Neural cell (in vitro differentiated cells): ENCODE measurements at regions not wholly inside any gene's neighbourhood (a gene's known extent, or its start where the extent isn't known, plus 50 kb on each side); places are given as distances from the start of the nearest gene placed in this dataset.
A peak's percentile ranks its signal among the peaks of the same experiment; 100 is the strongest.

Experiments used
- H2AFZ ChIP-seq: fragments of 200-600, 300-800 bp; sonication (generic), shearing (Covaris generic); 2 replicates; pipeline ENCODE4 v1.6.0; 2014; ENCODE audit warnings: low read depth, mild to moderate bottlenecking, antibody characterized with exemption, low read length, moderate library complexity
- H3F3A ChIP-seq: fragments of 200-600 bp; shearing (Covaris generic); 2 replicates; pipeline ENCODE4 v1.6.1; 2016; ENCODE audit warnings: mild to moderate bottlenecking, moderate library complexity, mixed read lengths, antibody characterized with exemption, low read length; ENCODE audit not compliant: insufficient read depth, poor library complexity, severe bottlenecking
- H3K27ac ChIP-seq: fragments of 200-600, 300-800 bp; sonication (generic), shearing (Covaris generic); 2 replicates; pipeline ENCODE4 v1.5.1; 2014; ENCODE audit warnings: mild to moderate bottlenecking, low read length, moderate library complexity
- H3K27me3 ChIP-seq: fragments of 300-800, 200-600 bp; sonication (generic), shearing (Covaris generic); 2 replicates; pipeline ENCODE4 v1.6.0; 2014; ENCODE audit warnings: mild to moderate bottlenecking, low read depth, low read length, moderate library complexity; ENCODE audit not compliant: insufficient read depth
- H3K36me3 ChIP-seq: fragments of 300-800, 200-600 bp; sonication (generic), shearing (Covaris generic); 2 replicates; pipeline ENCODE4 v1.5.1; 2014; ENCODE audit warnings: mild to moderate bottlenecking, antibody characterized with exemption, low read length, moderate library complexity; ENCODE audit not compliant: insufficient read depth
- H3K4me2 ChIP-seq: fragments of 300-800, 200-600 bp; sonication (generic), shearing (Covaris generic); 2 replicates; pipeline ENCODE4 v1.6.0; 2014; ENCODE audit warnings: mild to moderate bottlenecking, low read length
- H3K4me3 ChIP-seq: fragments of 300-800, 200-600 bp; sonication (generic), shearing (Covaris generic); 2 replicates; pipeline ENCODE4 v1.5.1; 2014; ENCODE audit warnings: mild to moderate bottlenecking, low read length, moderate library complexity
- H3K79me2 ChIP-seq: fragments of 200-600 bp; shearing (Covaris generic); replicated peaks from 2 replicates; pipeline ENCODE4 v1.6.0; 2014; ENCODE audit warnings: mild to moderate bottlenecking, low read length, moderate library complexity; ENCODE audit not compliant: insufficient read depth
- H3K9ac ChIP-seq: fragments of 300-800, 200-600 bp; sonication (generic), shearing (Covaris generic); 2 replicates; pipeline ENCODE4 v1.6.1; 2016; ENCODE audit warnings: mild to moderate bottlenecking, low read length, mixed read lengths
- H3K9me2 ChIP-seq: fragments of 200-600 bp; shearing (Covaris generic); 2 replicates; pipeline ENCODE4 v1.6.1; 2016; ENCODE audit warnings: mild to moderate bottlenecking, low read length, mixed read lengths; ENCODE audit not compliant: insufficient read depth
- H3K9me3 ChIP-seq: fragments of 200-600, 300-800 bp; sonication (generic), shearing (Covaris generic); 2 replicates; pipeline ENCODE4 v1.6.1; 2016; ENCODE audit warnings: mild to moderate bottlenecking, mixed run types, low read length, moderate library complexity, mixed read lengths
- H4K20me1 ChIP-seq: fragments of 200-600 bp; shearing (Covaris generic); 2 replicates; pipeline ENCODE4 v1.6.1; 2016; ENCODE audit warnings: mild to moderate bottlenecking, mixed run types; ENCODE audit not compliant: insufficient read depth
- EP300 ChIP-seq: fragments of 450-650 bp; conservative IDR thresholded peaks from 2 replicates; pipeline ENCODE4 v1.6.1; 2014; ENCODE audit warnings: antibody characterized with exemption, mild to moderate bottlenecking, moderate library complexity; ENCODE audit not compliant: poor library complexity, severe bottlenecking
- EZH2 ChIP-seq: fragments of 200-600, 300-800 bp; shearing (Covaris generic), sonication (generic); IDR thresholded peaks from 2 replicates; pipeline ENCODE4 v1.6.1; 2014; ENCODE audit warnings: antibody characterized with exemption, low read length, borderline replicate concordance, mild to moderate bottlenecking; ENCODE audit not compliant: insufficient read depth, poor library complexity, severe bottlenecking
- MXI1 ChIP-seq: fragments of 450-650 bp; conservative IDR thresholded peaks from 2 replicates; pipeline ENCODE4 v1.6.1; 2014; ENCODE audit warnings: antibody characterized with exemption, mild to moderate bottlenecking; ENCODE audit not compliant: poor library complexity, severe bottlenecking
- POLR2AphosphoS5 ChIP-seq: IDR thresholded peaks from 2 replicates; pipeline ENCODE4 v1.6.1; 2012
- RAD21 ChIP-seq: fragments of 450-650 bp; conservative IDR thresholded peaks from 2 replicates; pipeline ENCODE4 v1.6.1; 2014; ENCODE audit warnings: antibody characterized with exemption, mild to moderate bottlenecking, moderate library complexity
- SMC3 ChIP-seq: fragments of 450-650 bp; conservative IDR thresholded peaks from 2 replicates; pipeline ENCODE4 v1.6.1; 2014; ENCODE audit warnings: antibody characterized with exemption, mild to moderate bottlenecking, moderate library complexity; ENCODE audit not compliant: poor library complexity
- TAF1 ChIP-seq: IDR thresholded peaks from 2 replicates; pipeline ENCODE4 v1.6.1; 2012; ENCODE audit warnings: low read depth
- TF ChIP-seq, protein P1 (sequence below): IDR thresholded peaks from 2 replicates; pipeline ENCODE4 v1.6.1; 2012; ENCODE audit warnings: borderline replicate concordance
- TF ChIP-seq, protein P2 (sequence below): fragments of 450-650 bp; IDR thresholded peaks from 2 replicates; pipeline ENCODE4 v1.5.1; 2014; ENCODE audit warnings: antibody characterized with exemption, mild to moderate bottlenecking, moderate library complexity; ENCODE audit not compliant: poor library complexity, severe bottlenecking

DNA sequence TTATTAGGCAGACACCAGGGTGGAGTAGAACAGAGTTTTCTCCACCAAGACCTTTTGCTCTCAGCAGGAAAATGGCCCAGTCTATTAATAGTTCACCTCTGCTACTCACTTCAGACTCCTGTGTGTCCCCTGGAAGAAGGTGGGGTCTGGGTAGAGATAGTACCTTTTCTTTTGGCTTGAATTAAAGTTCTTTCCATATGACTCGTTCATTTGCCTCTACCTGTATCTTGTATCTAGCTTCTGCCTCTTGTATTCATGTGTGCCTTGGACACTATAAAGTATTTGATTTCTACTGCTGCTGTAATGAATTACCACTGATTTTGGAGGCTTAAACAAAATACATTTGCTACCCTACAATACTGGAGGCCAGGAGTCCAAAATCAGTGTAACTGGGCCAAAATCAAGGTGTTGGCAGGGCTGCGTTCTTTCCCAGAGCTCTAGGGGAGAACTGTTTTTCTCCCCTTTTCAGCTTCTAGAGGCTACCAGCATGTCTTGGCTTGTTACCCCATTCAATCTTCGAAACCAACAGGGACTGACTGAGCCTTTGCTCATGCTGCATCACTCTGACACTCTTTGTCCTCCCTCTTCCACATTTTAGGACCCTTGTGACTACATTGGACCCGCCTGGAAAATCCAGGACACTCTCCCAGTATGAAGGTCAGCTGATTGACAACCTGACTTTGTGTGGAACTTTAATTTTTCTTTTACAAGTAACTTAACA lies 155.6 kb upstream of the PRSS58 start:
- Histone ChIP-seq H2AFZ (no peak overlapping the region), H3K27me3 (no peaks in the 10 kb centered on the region), H3K9me3 (no peaks in the 10 kb centered on the region), H3K4me2 (no peak overlapping the region), H4K20me1 (no peaks in the 10 kb centered on the region), H3K27ac (no peak overlapping the region), H3F3A (no peaks in the 10 kb centered on the region), H3K36me3 (no peaks in the 10 kb centered on the region), H3K9me2 (no peaks in the 10 kb centered on the region), H3K79me2 (no peaks in the 10 kb centered on the region), H3K9ac (no peak overlapping the region), H3K4me3 (no peak overlapping the region)
- TF ChIP-seq, protein P1, sequence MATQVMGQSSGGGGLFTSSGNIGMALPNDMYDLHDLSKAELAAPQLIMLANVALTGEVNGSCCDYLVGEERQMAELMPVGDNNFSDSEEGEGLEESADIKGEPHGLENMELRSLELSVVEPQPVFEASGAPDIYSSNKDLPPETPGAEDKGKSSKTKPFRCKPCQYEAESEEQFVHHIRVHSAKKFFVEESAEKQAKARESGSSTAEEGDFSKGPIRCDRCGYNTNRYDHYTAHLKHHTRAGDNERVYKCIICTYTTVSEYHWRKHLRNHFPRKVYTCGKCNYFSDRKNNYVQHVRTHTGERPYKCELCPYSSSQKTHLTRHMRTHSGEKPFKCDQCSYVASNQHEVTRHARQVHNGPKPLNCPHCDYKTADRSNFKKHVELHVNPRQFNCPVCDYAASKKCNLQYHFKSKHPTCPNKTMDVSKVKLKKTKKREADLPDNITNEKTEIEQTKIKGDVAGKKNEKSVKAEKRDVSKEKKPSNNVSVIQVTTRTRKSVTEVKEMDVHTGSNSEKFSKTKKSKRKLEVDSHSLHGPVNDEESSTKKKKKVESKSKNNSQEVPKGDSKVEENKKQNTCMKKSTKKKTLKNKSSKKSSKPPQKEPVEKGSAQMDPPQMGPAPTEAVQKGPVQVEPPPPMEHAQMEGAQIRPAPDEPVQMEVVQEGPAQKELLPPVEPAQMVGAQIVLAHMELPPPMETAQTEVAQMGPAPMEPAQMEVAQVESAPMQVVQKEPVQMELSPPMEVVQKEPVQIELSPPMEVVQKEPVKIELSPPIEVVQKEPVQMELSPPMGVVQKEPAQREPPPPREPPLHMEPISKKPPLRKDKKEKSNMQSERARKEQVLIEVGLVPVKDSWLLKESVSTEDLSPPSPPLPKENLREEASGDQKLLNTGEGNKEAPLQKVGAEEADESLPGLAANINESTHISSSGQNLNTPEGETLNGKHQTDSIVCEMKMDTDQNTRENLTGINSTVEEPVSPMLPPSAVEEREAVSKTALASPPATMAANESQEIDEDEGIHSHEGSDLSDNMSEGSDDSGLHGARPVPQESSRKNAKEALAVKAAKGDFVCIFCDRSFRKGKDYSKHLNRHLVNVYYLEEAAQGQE, result no peak
- TF ChIP-seq POLR2AphosphoS5, result no peak
- no peak for TF ChIP-seq SMC3
- TF ChIP-seq EZH2, result no peak
- TF ChIP-seq RAD21, result no peak
- no peak for TF ChIP-seq MXI1

DNA sequence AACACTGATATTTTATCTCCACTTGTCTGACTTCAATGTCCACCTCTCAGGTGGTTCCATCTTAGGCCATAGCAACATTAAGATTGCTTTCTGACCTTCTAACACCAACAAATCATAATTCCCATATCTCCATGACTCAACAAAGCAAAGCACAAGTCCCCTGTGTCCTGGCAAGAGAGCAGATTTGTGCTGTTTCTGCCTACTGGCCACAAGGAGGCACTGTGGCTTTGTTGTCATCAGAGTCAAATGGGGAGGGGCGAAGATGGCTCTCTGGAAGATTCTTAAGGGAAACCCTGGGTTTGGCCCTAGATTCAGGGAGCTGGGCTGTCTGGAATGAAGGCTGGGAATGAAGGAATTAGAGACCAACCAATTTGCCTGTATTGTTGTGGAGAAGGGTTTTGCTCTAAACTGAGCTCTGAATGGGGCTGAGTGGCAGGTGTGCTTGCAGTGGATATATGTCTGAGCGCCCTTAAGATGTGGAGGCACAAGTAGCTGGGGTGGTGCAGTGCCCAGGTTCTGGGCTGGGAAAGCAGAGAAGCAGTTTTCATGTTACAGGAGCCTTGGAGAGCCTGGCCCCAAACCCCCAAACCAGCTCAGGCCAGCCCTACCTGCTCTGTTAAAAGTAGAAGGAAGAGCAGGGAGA lies 154.8 kb upstream of the PRSS58 start:
- no peak overlapping the region for H3K4me2 ChIP-seq
- no peak for TF ChIP-seq RAD21
- TF ChIP-seq, protein P2, sequence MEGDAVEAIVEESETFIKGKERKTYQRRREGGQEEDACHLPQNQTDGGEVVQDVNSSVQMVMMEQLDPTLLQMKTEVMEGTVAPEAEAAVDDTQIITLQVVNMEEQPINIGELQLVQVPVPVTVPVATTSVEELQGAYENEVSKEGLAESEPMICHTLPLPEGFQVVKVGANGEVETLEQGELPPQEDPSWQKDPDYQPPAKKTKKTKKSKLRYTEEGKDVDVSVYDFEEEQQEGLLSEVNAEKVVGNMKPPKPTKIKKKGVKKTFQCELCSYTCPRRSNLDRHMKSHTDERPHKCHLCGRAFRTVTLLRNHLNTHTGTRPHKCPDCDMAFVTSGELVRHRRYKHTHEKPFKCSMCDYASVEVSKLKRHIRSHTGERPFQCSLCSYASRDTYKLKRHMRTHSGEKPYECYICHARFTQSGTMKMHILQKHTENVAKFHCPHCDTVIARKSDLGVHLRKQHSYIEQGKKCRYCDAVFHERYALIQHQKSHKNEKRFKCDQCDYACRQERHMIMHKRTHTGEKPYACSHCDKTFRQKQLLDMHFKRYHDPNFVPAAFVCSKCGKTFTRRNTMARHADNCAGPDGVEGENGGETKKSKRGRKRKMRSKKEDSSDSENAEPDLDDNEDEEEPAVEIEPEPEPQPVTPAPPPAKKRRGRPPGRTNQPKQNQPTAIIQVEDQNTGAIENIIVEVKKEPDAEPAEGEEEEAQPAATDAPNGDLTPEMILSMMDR, result peak; percentile 17
- H3K9me2 ChIP-seq, result no peaks in the 10 kb centered on the region
- H3K4me3 ChIP-seq, result no peak overlapping the region
- no peaks in the 10 kb centered on the region for H3K9me3 ChIP-seq
- no peak overlapping the region for H2AFZ ChIP-seq
- no peaks in the 10 kb centered on the region for H3K27me3 ChIP-seq
- no peaks in the 10 kb centered on the region for H4K20me1 ChIP-seq
- H3K79me2 ChIP-seq, result no peaks in the 10 kb centered on the region
- H3K27ac ChIP-seq, result no peak overlapping the region
- H3F3A ChIP-seq, result no peaks in the 10 kb centered on the region
- H3K9ac ChIP-seq, result no peak overlapping the region
- no peaks in the 10 kb centered on the region for H3K36me3 ChIP-seq

DNA sequence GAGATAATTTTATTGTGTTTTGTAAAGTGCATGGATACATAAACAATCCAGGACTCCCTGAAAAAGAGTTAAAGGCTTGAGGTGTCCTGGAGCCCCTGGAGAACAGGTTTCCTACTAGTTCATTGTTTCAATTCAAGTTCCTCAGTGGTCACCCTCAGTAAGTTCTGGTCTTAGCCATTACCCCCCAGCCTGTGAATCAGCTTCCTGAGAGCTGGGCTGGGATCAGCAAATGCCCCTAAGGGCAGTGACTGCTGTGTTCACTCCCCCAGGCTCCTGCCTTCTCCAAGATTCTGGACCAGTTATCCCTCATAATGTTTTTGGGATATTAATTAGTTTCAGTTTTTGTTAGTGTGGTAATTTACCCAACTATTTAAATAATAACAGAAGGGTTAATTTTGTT lies 151.6 kb upstream of the PRSS58 start:
- Histone ChIP-seq H3K79me2 (no peaks in the 10 kb centered on the region), H3F3A (no peaks in the 10 kb centered on the region), H3K27ac (no peak overlapping the region), H3K9me2 (no peaks in the 10 kb centered on the region), H3K4me2 (no peak overlapping the region), H2AFZ (no peak overlapping the region), H3K9ac (no peak overlapping the region), H3K27me3 (no peaks in the 10 kb centered on the region), H3K4me3 (no peak overlapping the region), H4K20me1 (no peaks in the 10 kb centered on the region), H3K9me3 (no peaks in the 10 kb centered on the region), H3K36me3 (no peaks in the 10 kb centered on the region)
- TF ChIP-seq EZH2 (no peak), EP300 (no peak), TAF1 (no peak), MXI1 (no peak), POLR2AphosphoS5 (no peak), RAD21 (no peak), SMC3 (no peak)
- TF ChIP-seq, protein P2, result no peak
- TF ChIP-seq, protein P1, result no peak
